K562 (cell line): ENCODE measurements at regions not wholly inside any gene's neighbourhood (a gene's known extent, or its start where the extent isn't known, plus 50 kb on each side); places are given as distances from the start of the nearest gene placed in this dataset.

Experiments used
- ATAC-seq: fragments of 200-7000 bp; cut with Tn5 transposase; 3 replicates; pipeline ENCODE4 v1.9.1; 2020; ENCODE audit warnings: moderate library complexity
- BruUV-seq: library from RNA; stranded (reverse); fragments of 400-500 nt; replicated peaks from 2 replicates; lab custom pipeline; 2021; lab: Mats Ljungman, UMichigan
- CTCF ChIA-PET: fragments of 300-600 bp; formaldehyde crosslinking; extraction: SDS; loops from one replicate; lab custom pipeline; 2021; ENCODE audit warnings: low intra/inter-chr PET ratio; lab: Yijun Ruan, JAX
- POLR2A ChIA-PET: fragments of 300-600, 350-650 bp; sonication (Branson Sonifier 250); formaldehyde crosslinking; extraction: SDS; loops from one replicate; lab custom pipeline; 2021; ENCODE audit warnings: antibody characterized with exemption, inconsistent platforms; lab: Yijun Ruan, JAX
- DNase-seq, 4 experiments: peaks; one replicate each; pipeline versions ENCODE4 v3.0.0 to v3.0.0-alpha.2; 2011 to 2018; ENCODE audit warnings: low spot score in 3 of 4, mixed read lengths in 3 of 4; ENCODE audit errors: extremely low read depth in 1 of 4
- FAIRE-seq: peaks from 2 replicates; lab custom pipeline; 2011; peaks lifted over from hg19 to GRCh38; lab: Jason Lieb, UNC
- H2AFZ ChIP-seq: 2 replicates; pipeline ENCODE4 v1.6.0; 2011; ENCODE audit warnings: low read depth, low read length, control low read depth, inconsistent platforms
- H3K27ac ChIP-seq: fragments of 200-600 bp; 3 replicates; pipeline ENCODE4 v1.8.0; 2011; ENCODE audit warnings: low read depth, mild to moderate bottlenecking, control low read depth, inconsistent platforms, low read length, moderate library complexity, mixed read lengths; ENCODE audit errors: extremely low read depth
- H3K27me3 ChIP-seq, 2 experiments: fragments of 300-600 bp in 1 of 2; 2 replicates in 1 of 2; 3 replicates in 1 of 2; pipeline versions ENCODE4 v1.6.0 to v1.8.0; 2011; ENCODE audit warnings: inconsistent platforms in 2 of 2, low read length in 2 of 2, mild to moderate bottlenecking in 1 of 2, mixed read lengths in 1 of 2, moderate library complexity in 1 of 2; ENCODE audit not compliant: control insufficient read depth in 2 of 2, insufficient read depth in 2 of 2
- H3K36me3 ChIP-seq: fragments of 300-600 bp; 3 replicates; pipeline ENCODE4 v1.8.0; 2011; ENCODE audit warnings: mild to moderate bottlenecking, low read length, inconsistent platforms; ENCODE audit not compliant: control insufficient read depth, insufficient read depth
- H3K4me1 ChIP-seq, 2 experiments: fragments of 200-600 bp in 1 of 2; replicated peaks in 1 of 2; 2 replicates in 1 of 2; 3 replicates in 1 of 2; pipeline versions ENCODE4 v1.5.1 to v1.8.0; 2011; ENCODE audit warnings: inconsistent platforms in 2 of 2, low read length in 2 of 2, mild to moderate bottlenecking in 1 of 2, mixed read lengths in 1 of 2, moderate library complexity in 1 of 2; ENCODE audit not compliant: control insufficient read depth in 2 of 2, insufficient read depth in 2 of 2
- H3K4me2 ChIP-seq: 2 replicates; pipeline ENCODE4 v1.6.1; 2011; ENCODE audit warnings: low read length, control low read depth, inconsistent platforms, mixed read lengths; ENCODE audit not compliant: insufficient read depth
- H3K4me3 ChIP-seq: fragments of 200-600 bp; sonication (generic), shearing (Covaris generic); 2 replicates; pipeline ENCODE4 v1.5.1; 2016; ENCODE audit warnings: control low read depth, inconsistent platforms
- H3K79me2 ChIP-seq: fragments of 200-600 bp; 3 replicates; pipeline ENCODE4 v1.8.0; 2011; ENCODE audit warnings: low read length, inconsistent platforms; ENCODE audit not compliant: control insufficient read depth, insufficient read depth
- H3K9ac ChIP-seq, 2 experiments: 2 replicates each; pipeline versions ENCODE4 v1.6.0 to v1.6.1; 2011; ENCODE audit warnings: low read depth in 2 of 2, low read length in 2 of 2, control low read depth in 1 of 2, inconsistent platforms in 1 of 2, mild to moderate bottlenecking in 1 of 2, mixed read lengths in 1 of 2; ENCODE audit not compliant: insufficient read depth in 1 of 2
- H3K9me1 ChIP-seq: one replicate; pipeline ENCODE4 v1.6.0; 2011; ENCODE audit warnings: inconsistent platforms, mild to moderate bottlenecking, low read length, moderate library complexity; ENCODE audit not compliant: control insufficient read depth, insufficient read depth
- H3K9me3 ChIP-seq: replicated peaks from 2 replicates; pipeline ENCODE4 v1.5.1; 2011; ENCODE audit warnings: low read depth, low read length, inconsistent platforms; ENCODE audit not compliant: control insufficient read depth, insufficient read depth
- H4K20me1 ChIP-seq: replicated peaks from 2 replicates; pipeline ENCODE4 v1.6.1; 2011; ENCODE audit warnings: low read length, inconsistent platforms, mixed read lengths; ENCODE audit not compliant: control insufficient read depth, insufficient read depth
- ATF3 ChIP-seq, 2 experiments: fragments of 450-650 bp in 1 of 2; sonication (generic) in 1 of 2; formaldehyde crosslinking in 1 of 2; IDR thresholded peaks in 1 of 2; conservative IDR thresholded peaks in 1 of 2; 2 replicates each; pipeline versions ENCODE4 v1.6.1 to v1.8.1; 2016 to 2023; ENCODE audit warnings: mild to moderate bottlenecking in 2 of 2, moderate library complexity in 2 of 2, inconsistent platforms in 1 of 2, missing genetic modification reagents in 1 of 2
- CEBPB ChIP-seq: fragments of 450-650 bp; IDR thresholded peaks from 2 replicates; pipeline ENCODE4 v1.6.1; 2016; ENCODE audit warnings: missing genetic modification characterization, missing compliant biosample characterization
- CEBPG ChIP-seq, 3 experiments: fragments of 200-800 bp in 1 of 3; sonication (Bioruptor generic) in 1 of 3; sonication (generic) in 1 of 3; formaldehyde crosslinking in 1 of 3; IDR thresholded peaks in 2 of 3; conservative IDR thresholded peaks in 1 of 3; 2 replicates each; pipeline versions ENCODE4 v1.6.1 to v1.8.0; 2016 to 2022; ENCODE audit warnings: missing compliant biosample characterization in 2 of 3, missing genetic modification characterization in 2 of 3, mild to moderate bottlenecking in 1 of 3, missing genetic modification reagents in 1 of 3
- CREB1 ChIP-seq, 2 experiments: sonication (generic) in 1 of 2; formaldehyde crosslinking in 1 of 2; IDR thresholded peaks; 2 replicates each; pipeline versions ENCODE4 v1.6.1 to v1.8.0; 2012 to 2022; ENCODE audit warnings: inconsistent platforms in 1 of 2, mild to moderate bottlenecking in 1 of 2, missing genetic modification reagents in 1 of 2, moderate library complexity in 1 of 2
- ELF4 ChIP-seq: fragments of 450-650 bp; formaldehyde crosslinking; IDR thresholded peaks from 2 replicates; pipeline ENCODE4 v1.4.0; 2022; ENCODE audit warnings: missing genetic modification characterization
- NFIX ChIP-seq: fragments of 250-450 bp; sonication (Bioruptor Pico); IDR thresholded peaks from 2 replicates; pipeline ENCODE4 v1.4.0; 2020; ENCODE audit warnings: low read depth, mild to moderate bottlenecking, moderate library complexity
- NKRF ChIP-seq: fragments of 450-650 bp; IDR thresholded peaks from 2 replicates; pipeline ENCODE4 v1.6.1; 2016; ENCODE audit warnings: borderline replicate concordance
- NR0B1 ChIP-seq: fragments of 450-650 bp; IDR thresholded peaks from one replicate; pipeline ENCODE4 v1.6.1; 2018; ENCODE audit warnings: mild to moderate bottlenecking, moderate library complexity; ENCODE audit not compliant: partially characterized antibody
- PBX2 ChIP-seq, 2 experiments: IDR thresholded peaks in 1 of 2; conservative IDR thresholded peaks in 1 of 2; 2 replicates each; pipeline ENCODE4 v1.6.1; 2016; ENCODE audit warnings: low read depth in 2 of 2, mild to moderate bottlenecking in 1 of 2, missing compliant biosample characterization in 1 of 2, missing genetic modification characterization in 1 of 2, moderate library complexity in 1 of 2
- RCOR1 ChIP-seq, 2 experiments: IDR thresholded peaks; 2 replicates each; pipeline ENCODE4 v1.6.1; 2012; ENCODE audit warnings: low read depth in 2 of 2, low read length in 2 of 2, borderline replicate concordance in 1 of 2, improper control_type of control experiment in 1 of 2
- RHOXF2B ChIP-seq: fragments of 250-450 bp; sonication (Bioruptor Pico); conservative IDR thresholded peaks from 2 replicates; pipeline ENCODE4 v1.5.1; 2021
- ZNF347 ChIP-seq: fragments of 450-650 bp; formaldehyde crosslinking; IDR thresholded peaks from 2 replicates; pipeline ENCODE4 v1.4.0; 2020; ENCODE audit warnings: low read depth, mild to moderate bottlenecking, moderate library complexity
- WGBS: fragments of 100-300 bp; shearing (Covaris generic); methylation state at CpG from one replicate; pipeline ENCODE4 v1.1.6; 2016; ENCODE audit warnings: low coverage, mixed read lengths; ENCODE audit not compliant: insufficient coverage; ENCODE audit errors: missing lambda C conversion rate; 5-methylcytosine and 5-hydroxymethylcytosine counted together
- in situ Hi-C: fragments of 300-500 bp; cut with MboI; formaldehyde crosslinking; loops from 4 replicates; pipeline ENCODE4 v1.15.0; 2018; ENCODE audit warnings: inconsistent platforms, mixed read lengths
- intact Hi-C: fragments of 100-400 bp; cut with micrococcal nuclease; formaldehyde crosslinking; loops from 2 replicates; pipeline ENCODE4 v1.14.2; 2022

GRCh38 chr17:13352747-13353415 is 248.8 kb downstream of the HS3ST3A1 start:
- in situ Hi-C loops = no loop called here
- no peak overlapping the region for H3K9ac ChIP-seq
- FAIRE-seq (no peak), ATAC-seq (no peak), DNase-seq (no peak)
- ChIA-PET CTCF (no interaction called here), POLR2A (interaction anchor here (1.0 to 1.3 kb wide), 2 partner anchors 10 to 14 kb away, joined by 3 to 4 read pairs; no protein-coding TSS in a partner anchor)
- H3K27me3 ChIP-seq = peaks cover 0 to 8% of the 10 kb centered on the region in 2 experiments; a peak in 1 of 5 replicates
- TF ChIP-seq CEBPB = peak; percentile 60
- TF ChIP-seq ZNF347 = no peak
- no peak for TF ChIP-seq NR0B1
- no peak for TF ChIP-seq CREB1 (IDR thresholded peaks at IDR 0.05)
- no peak for TF ChIP-seq CREB1 (CRISPR knock-in tag; IDR thresholded peaks at IDR 0.05)
- no peak for TF ChIP-seq RHOXF2B (CRISPR knock-in tag)
- no peak for TF ChIP-seq PBX2 (CRISPR knock-in tag; IDR thresholded peaks at IDR 0.05; ENCODE audit: low read depth)
- no peak for TF ChIP-seq PBX2 (tag; conservative IDR thresholded peaks at IDR 0.05; ENCODE audit: low read depth)
- TF ChIP-seq ATF3 (IDR thresholded peaks at IDR 0.05) = peak; percentile 70
- no peak for TF ChIP-seq ATF3 (CRISPR knock-in tag; conservative IDR thresholded peaks at IDR 0.05)
- TF ChIP-seq RCOR1 (IDR thresholded peaks at IDR 0.05; ENCODE audit: borderline replicate concordance in 1 of 2, low read depth in 2 of 2, low read length in 2 of 2) = no peak
- no peak for TF ChIP-seq CEBPG (CRISPR knock-in tag; IDR thresholded peaks at IDR 0.05)
- peak; percentile 31 to 38; a peak in 3 of 4 replicates for TF ChIP-seq CEBPG (tag; conservative IDR thresholded peaks at IDR 0.05 in 1 of 2, IDR thresholded peaks at IDR 0.05 in 1 of 2)
- no peak for TF ChIP-seq ELF4 (CRISPR knock-in tag)
- TF ChIP-seq NFIX (CRISPR knock-in tag) = no peak
- no peak for TF ChIP-seq NKRF
- H4K20me1 ChIP-seq = no peaks in the 10 kb centered on the region
- no peak overlapping the region for H3K4me2 ChIP-seq
- no peak overlapping the region for H3K27ac ChIP-seq
- H2AFZ ChIP-seq = no peak overlapping the region
- no peak overlapping the region for H3K4me3 ChIP-seq
- no peaks in the 10 kb centered on the region for H3K79me2 ChIP-seq
- 16% methylated on average over 10 of the region's 10 CpGs for WGBS
- H3K9me1 ChIP-seq = no peaks in the 10 kb centered on the region
- BruUV-seq = no TSS peak
- H3K36me3 ChIP-seq = no peaks in the 10 kb centered on the region
- no peaks in the 10 kb centered on the region for H3K9me3 ChIP-seq
- H3K4me1 ChIP-seq = no peaks in the 10 kb centered on the region; a peak in 1 of 5 replicates
- intact Hi-C loops = no loop called here
